ENCODE measurements at regions not wholly inside any gene's neighbourhood (a gene's known extent, or its start where the extent isn't known, plus 50 kb on each side); places are given as distances from the start of the nearest gene placed in this dataset.

- Histone ChIP-seq H3K9me3 (ENCODE audit: insufficient read depth, low read depth, low read length) (no peaks in the 10 kb centered on the region), H3K36me3 (ENCODE audit: insufficient read depth, low read depth, low read length) (no peaks in the 10 kb centered on the region), H3K27ac (ENCODE audit: low read length) (no peak overlapping the region)
Observed at GRCh38 chr6:51531623-51532022, 555.8 kb downstream of the PKHD1 start.

GRCh38 chr6:51533962-51534361 is 553.5 kb downstream of the PKHD1 start:
- Histone ChIP-seq H3K27ac (ENCODE audit: low read length) (no peak overlapping the region), H3K36me3 (ENCODE audit: insufficient read depth, low read depth, low read length) (no peaks in the 10 kb centered on the region), H3K27me3 (ENCODE audit: insufficient read depth, low read length) (no peaks in the 10 kb centered on the region), H3K4me1 (ENCODE audit: insufficient read depth, low read length) (peaks cover 9% of the 10 kb centered on the region; the same call in 1 of the 2 replicates), H3K9ac (ENCODE audit: low read depth, low read length) (no peak overlapping the region), H3K9me3 (ENCODE audit: insufficient read depth, low read depth, low read length) (no peaks in the 10 kb centered on the region), H3K4me3 (ENCODE audit: low read length) (no peak overlapping the region)

More at GRCh38 chr6:51531623-51532022, 555.8 kb downstream of the PKHD1 start:
- Histone ChIP-seq H3K9ac (ENCODE audit: low read depth, low read length) (no peak overlapping the region), H3K4me1 (ENCODE audit: insufficient read depth, low read length) (peaks cover 10% of the 10 kb centered on the region; the same call in 1 of the 2 replicates), H3K4me3 (ENCODE audit: low read length) (no peak overlapping the region), H3K27me3 (ENCODE audit: insufficient read depth, low read length) (no peaks in the 10 kb centered on the region)

GRCh38 chr6:51535327-51535726 is 552.1 kb downstream of the PKHD1 start:
- H3K4me1 ChIP-seq (ENCODE audit: insufficient read depth, low read length): peaks cover 13% of the 10 kb centered on the region; the same call in 1 of the 2 replicates
- H3K27me3 ChIP-seq (ENCODE audit: insufficient read depth, low read length): no peaks in the 10 kb centered on the region
- H3K27ac ChIP-seq (ENCODE audit: low read length): no peak overlapping the region
- no peak overlapping the region for H3K9ac ChIP-seq (ENCODE audit: low read depth, low read length)
- H3K4me3 ChIP-seq (ENCODE audit: low read length): no peak overlapping the region
- H3K9me3 ChIP-seq (ENCODE audit: insufficient read depth, low read depth, low read length): no peaks in the 10 kb centered on the region
- H3K36me3 ChIP-seq (ENCODE audit: insufficient read depth, low read depth, low read length): no peaks in the 10 kb centered on the region

- Histone ChIP-seq H3K9me3 (ENCODE audit: insufficient read depth, low read depth, low read length) (no peaks in the 10 kb centered on the region), H3K27ac (ENCODE audit: low read length) (no peak overlapping the region), H3K36me3 (ENCODE audit: insufficient read depth, low read depth, low read length) (no peaks in the 10 kb centered on the region), H3K9ac (ENCODE audit: low read depth, low read length) (no peak overlapping the region), H3K27me3 (ENCODE audit: insufficient read depth, low read length) (no peaks in the 10 kb centered on the region), H3K4me3 (ENCODE audit: low read length) (no peak overlapping the region), H3K4me1 (ENCODE audit: insufficient read depth, low read length) (peaks cover 14% of the 10 kb centered on the region; the same call in 1 of the 2 replicates)
Observed at GRCh38 chr6:51536728-51537127, 550.7 kb downstream of the PKHD1 start.

GRCh38 chr6:51541847-51542246 is 545.6 kb downstream of the PKHD1 start:
- Histone ChIP-seq H3K4me3 (ENCODE audit: low read length) (no peak overlapping the region), H3K9me3 (ENCODE audit: insufficient read depth, low read depth, low read length) (no peaks in the 10 kb centered on the region), H3K27ac (ENCODE audit: low read length) (no peak overlapping the region), H3K4me1 (ENCODE audit: insufficient read depth, low read length) (peaks cover 10% of the 10 kb centered on the region; the same call in 1 of the 2 replicates), H3K36me3 (ENCODE audit: insufficient read depth, low read depth, low read length) (no peaks in the 10 kb centered on the region), H3K9ac (ENCODE audit: low read depth, low read length) (no peak overlapping the region), H3K27me3 (ENCODE audit: insufficient read depth, low read length) (no peaks in the 10 kb centered on the region)

- Histone ChIP-seq H3K9me3 (ENCODE audit: insufficient read depth, low read depth, low read length) (no peaks in the 10 kb centered on the region), H3K27me3 (ENCODE audit: insufficient read depth, low read length) (no peaks in the 10 kb centered on the region), H3K27ac (ENCODE audit: low read length) (no peak overlapping the region), H3K4me1 (ENCODE audit: insufficient read depth, low read length) (peaks cover 10% of the 10 kb centered on the region; the same call in 1 of the 2 replicates), H3K4me3 (ENCODE audit: low read length) (no peak overlapping the region), H3K9ac (ENCODE audit: low read depth, low read length) (no peak overlapping the region), H3K36me3 (ENCODE audit: insufficient read depth, low read depth, low read length) (no peaks in the 10 kb centered on the region)
Observed at GRCh38 chr6:51542475-51542874, 544.9 kb downstream of the PKHD1 start.

- Histone ChIP-seq H3K36me3 (ENCODE audit: insufficient read depth, low read depth, low read length) (no peaks in the 10 kb centered on the region), H3K4me1 (ENCODE audit: insufficient read depth, low read length) (peaks cover 4% of the 10 kb centered on the region; the same call in 1 of the 2 replicates), H3K27ac (ENCODE audit: low read length) (no peak overlapping the region), H3K4me3 (ENCODE audit: low read length) (no peak overlapping the region), H3K9ac (ENCODE audit: low read depth, low read length) (no peak overlapping the region), H3K27me3 (ENCODE audit: insufficient read depth, low read length) (no peaks in the 10 kb centered on the region), H3K9me3 (ENCODE audit: insufficient read depth, low read depth, low read length) (no peaks in the 10 kb centered on the region)
Observed at GRCh38 chr6:51550243-51550642, 537.2 kb downstream of the PKHD1 start.

GRCh38 chr6:51552435-51552834 is 535.0 kb downstream of the PKHD1 start:
- peaks cover 4% of the 10 kb centered on the region; the same call in 1 of the 2 replicates for H3K4me1 ChIP-seq (ENCODE audit: insufficient read depth, low read length)
- H3K27ac ChIP-seq (ENCODE audit: low read length): no peak overlapping the region
- no peak overlapping the region for H3K4me3 ChIP-seq (ENCODE audit: low read length)
- H3K27me3 ChIP-seq (ENCODE audit: insufficient read depth, low read length): no peaks in the 10 kb centered on the region
- no peak overlapping the region for H3K9ac ChIP-seq (ENCODE audit: low read depth, low read length)
- H3K36me3 ChIP-seq (ENCODE audit: insufficient read depth, low read depth, low read length): no peaks in the 10 kb centered on the region
- H3K9me3 ChIP-seq (ENCODE audit: insufficient read depth, low read depth, low read length): no peaks in the 10 kb centered on the region

- no peaks in the 10 kb centered on the region for H3K9me3 ChIP-seq (ENCODE audit: insufficient read depth, low read depth, low read length)
- H3K27ac ChIP-seq (ENCODE audit: low read length): no peak overlapping the region
- peaks cover 4% of the 10 kb centered on the region; the same call in 1 of the 2 replicates for H3K4me1 ChIP-seq (ENCODE audit: insufficient read depth, low read length)
- no peak overlapping the region for H3K4me3 ChIP-seq (ENCODE audit: low read length)
- no peaks in the 10 kb centered on the region for H3K36me3 ChIP-seq (ENCODE audit: insufficient read depth, low read depth, low read length)
- H3K9ac ChIP-seq (ENCODE audit: low read depth, low read length): no peak overlapping the region
- no peaks in the 10 kb centered on the region for H3K27me3 ChIP-seq (ENCODE audit: insufficient read depth, low read length)
Observed at GRCh38 chr6:51553246-51554015, 534.0 kb downstream of the PKHD1 start.

- Histone ChIP-seq H3K4me3 (ENCODE audit: low read length) (no peak overlapping the region), H3K27ac (ENCODE audit: low read length) (no peak overlapping the region), H3K9ac (ENCODE audit: low read depth, low read length) (no peak overlapping the region), H3K36me3 (ENCODE audit: insufficient read depth, low read depth, low read length) (no peaks in the 10 kb centered on the region), H3K27me3 (ENCODE audit: insufficient read depth, low read length) (no peaks in the 10 kb centered on the region), H3K4me1 (ENCODE audit: insufficient read depth, low read length) (peaks cover 4% of the 10 kb centered on the region; the same call in 1 of the 2 replicates), H3K9me3 (ENCODE audit: insufficient read depth, low read depth, low read length) (no peaks in the 10 kb centered on the region)
Observed at GRCh38 chr6:51554029-51554428, 533.4 kb downstream of the PKHD1 start.

GRCh38 chr6:51559059-51559458 is 528.4 kb downstream of the PKHD1 start:
- Histone ChIP-seq H3K4me1 (ENCODE audit: insufficient read depth, low read length) (peaks cover 11% of the 10 kb centered on the region; the same call in 1 of the 2 replicates), H3K9ac (ENCODE audit: low read depth, low read length) (no peak overlapping the region), H3K27ac (ENCODE audit: low read length) (no peak overlapping the region), H3K9me3 (ENCODE audit: insufficient read depth, low read depth, low read length) (no peaks in the 10 kb centered on the region), H3K27me3 (ENCODE audit: insufficient read depth, low read length) (no peaks in the 10 kb centered on the region), H3K36me3 (ENCODE audit: insufficient read depth, low read depth, low read length) (no peaks in the 10 kb centered on the region), H3K4me3 (ENCODE audit: low read length) (no peak overlapping the region)

- Histone ChIP-seq H3K9me3 (ENCODE audit: insufficient read depth, low read depth, low read length) (no peaks in the 10 kb centered on the region), H3K27ac (ENCODE audit: low read length) (no peak overlapping the region), H3K4me3 (ENCODE audit: low read length) (no peak overlapping the region), H3K27me3 (ENCODE audit: insufficient read depth, low read length) (no peaks in the 10 kb centered on the region), H3K9ac (ENCODE audit: low read depth, low read length) (no peak overlapping the region), H3K36me3 (ENCODE audit: insufficient read depth, low read depth, low read length) (no peaks in the 10 kb centered on the region), H3K4me1 (ENCODE audit: insufficient read depth, low read length) (peaks cover 8% of the 10 kb centered on the region; the same call in 1 of the 2 replicates)
Observed at GRCh38 chr6:51562198-51562597, 525.2 kb downstream of the PKHD1 start.
